Suppressor macrophage (primary cell): ENCODE measurements at regions not wholly inside any gene's neighbourhood (a gene's known extent, or its start where the extent isn't known, plus 50 kb on each side); places are given as distances from the start of the nearest gene placed in this dataset.

Experiments used
- DNase-seq, 4 experiments: peaks; one replicate each; pipeline ENCODE4 v3.0.0-alpha.2; 2020 to 2022

GRCh38 chr3:36297195-36297594 is 83.1 kb upstream of the STAC start:
- DNase-seq: no peak

GRCh38 chr3:36298188-36298587 is 82.1 kb upstream of the STAC start:
- DNase-seq: no peak

- DNase-seq: no peak
Observed at GRCh38 chr3:36302158-36302509, 78.2 kb upstream of the STAC start.

- DNase-seq: no peak
Observed at GRCh38 chr3:36302626-36303025, 77.7 kb upstream of the STAC start.

- DNase-seq: no peak
Observed at GRCh38 chr3:36303286-36303685, 77.0 kb upstream of the STAC start.

- no peak for DNase-seq
Observed at GRCh38 chr3:36305929-36306520, 74.3 kb upstream of the STAC start.

- DNase-seq: no peak
Observed at GRCh38 chr3:36309092-36309491, 71.2 kb upstream of the STAC start.

- no peak for DNase-seq
Observed at GRCh38 chr3:36312351-36312750, 68.0 kb upstream of the STAC start.

- peak in 1 of 4 experiments; percentile 0 for DNase-seq
Observed at GRCh38 chr3:36317915-36318314, 62.4 kb upstream of the STAC start.

GRCh38 chr3:36318621-36319200 is 61.6 kb upstream of the STAC start:
- DNase-seq: no peak

- DNase-seq: no peak
Observed at GRCh38 chr3:36319680-36320079, 60.6 kb upstream of the STAC start.
